ENCODE measurements at regions not wholly inside any gene's neighbourhood (a gene's known extent, or its start where the extent isn't known, plus 50 kb on each side); places are given as distances from the start of the nearest gene placed in this dataset.
"Not testable (repeated sequence)": the region's sequence is repeated elsewhere in the genome, so short reads cannot be mapped to it uniquely, and the experiment has no call there.

GRCh38 chrX:138964501-138964900 is 253.0 kb upstream of the FGF13 start:
- Histone ChIP-seq H3K9me3 (ENCODE audit: low read length) (no peaks in the 10 kb centered on the region), H3K27me3 (ENCODE audit: low read length) (no peaks in the 10 kb centered on the region), H3K36me3 (ENCODE audit: low read depth, low read length) (no peaks in the 10 kb centered on the region), H3K4me1 (ENCODE audit: insufficient read depth, low read length) (no peaks in the 10 kb centered on the region), H2AFZ (ENCODE audit: low read length) (no peak overlapping the region), H3K9me2 (replicated peaks; ENCODE audit: low read length) (no peaks in the 10 kb centered on the region), H3K27ac (ENCODE audit: low read length) (no peak overlapping the region), H3K4me2 (ENCODE audit: low read length) (no peak overlapping the region), H3K9ac (ENCODE audit: low read length) (no peak overlapping the region), H4K20me1 (ENCODE audit: low read length) (no peaks in the 10 kb centered on the region), H3F3A (ENCODE audit: low read length, unreplicated experiment) (no peaks in the 10 kb centered on the region), H3K79me2 (ENCODE audit: low read length) (no peaks in the 10 kb centered on the region), H3K4me3 (ENCODE audit: low read length) (no peak overlapping the region)
- BruUV-seq (replicated peaks) = no TSS peak
- intact Hi-C loops (cut with micrococcal nuclease) = no loop called here
- ChIA-PET POLR2A (ENCODE audit: unreplicated experiment) (no interaction called here), CTCF (no interaction called here)
- ATAC-seq = no peak
- TF ChIP-seq EZH2 (IDR thresholded peaks at IDR 0.05; ENCODE audit: low read length, unreplicated experiment) (no peak), EZH2phosphoT487 (IDR thresholded peaks at IDR 0.05; ENCODE audit: borderline replicate concordance, low read length) (no peak), CTCF (conservative IDR thresholded peaks at IDR 0.05; ENCODE audit: low read depth, low read length) (no peak)
- no peak for DNase-seq

- BruUV-seq (replicated peaks); POLR2A ChIA-PET (ENCODE audit: unreplicated experiment); H3K4me1 ChIP-seq (ENCODE audit: insufficient read depth, low read length); H3K79me2 ChIP-seq (ENCODE audit: low read length); H3K9me2 ChIP-seq (replicated peaks; ENCODE audit: low read length); H3K36me3 ChIP-seq (ENCODE audit: low read depth, low read length); intact Hi-C loops (cut with micrococcal nuclease); H4K20me1 ChIP-seq (ENCODE audit: low read length); CTCF ChIA-PET; H2AFZ ChIP-seq (ENCODE audit: low read length); H3F3A ChIP-seq (ENCODE audit: low read length, unreplicated experiment); H3K4me3 ChIP-seq (ENCODE audit: low read length); H3K9ac ChIP-seq (ENCODE audit: low read length); H3K27ac ChIP-seq (ENCODE audit: low read length); H3K9me3 ChIP-seq (ENCODE audit: low read length); ATAC-seq; H3K4me2 ChIP-seq (ENCODE audit: low read length); H3K27me3 ChIP-seq (ENCODE audit: low read length); DNase-seq: not testable (repeated sequence)
These were observed 250.9 kb upstream of the FGF13 start for GRCh38 chrX:138962419-138962818.

GRCh38 chrX:138954976-138955375 is 243.5 kb upstream of the FGF13 start:
- intact Hi-C loops (cut with micrococcal nuclease) = no loop called here

More at GRCh38 chrX:138954976-138955375, 243.5 kb upstream of the FGF13 start:
- TF ChIP-seq CTCF (conservative IDR thresholded peaks at IDR 0.05; ENCODE audit: low read depth, low read length) = no peak
- TF ChIP-seq EZH2 (IDR thresholded peaks at IDR 0.05; ENCODE audit: low read length, unreplicated experiment) = no peak
- no peak for TF ChIP-seq EZH2phosphoT487 (IDR thresholded peaks at IDR 0.05; ENCODE audit: borderline replicate concordance, low read length)
- H4K20me1 ChIP-seq (ENCODE audit: low read length) = no peaks in the 10 kb centered on the region
- H3F3A ChIP-seq (ENCODE audit: low read length, unreplicated experiment) = no peaks in the 10 kb centered on the region
- H3K9me3 ChIP-seq (ENCODE audit: low read length) = no peaks in the 10 kb centered on the region
- H3K4me1 ChIP-seq (ENCODE audit: insufficient read depth, low read length) = no peaks in the 10 kb centered on the region
- BruUV-seq (replicated peaks) = no TSS peak
- H3K4me2 ChIP-seq (ENCODE audit: low read length) = no peak overlapping the region
- H3K9me2 ChIP-seq (replicated peaks; ENCODE audit: low read length) = no peaks in the 10 kb centered on the region
- no peak overlapping the region for H3K9ac ChIP-seq (ENCODE audit: low read length)
- no peaks in the 10 kb centered on the region for H3K79me2 ChIP-seq (ENCODE audit: low read length)
- H3K4me3 ChIP-seq (ENCODE audit: low read length) = no peak overlapping the region
- CTCF ChIA-PET = no interaction called here
- no peaks in the 10 kb centered on the region for H3K27me3 ChIP-seq (ENCODE audit: low read length)
- no peak overlapping the region for H3K27ac ChIP-seq (ENCODE audit: low read length)
- POLR2A ChIA-PET (ENCODE audit: unreplicated experiment) = no interaction called here
- no peak for DNase-seq
- ATAC-seq = no peak
- H3K36me3 ChIP-seq (ENCODE audit: low read depth, low read length) = no peaks in the 10 kb centered on the region
- H2AFZ ChIP-seq (ENCODE audit: low read length) = no peak overlapping the region
